SK-N-MC (cell line): ENCODE measurements at regions not wholly inside any gene's neighbourhood (a gene's known extent, or its start where the extent isn't known, plus 50 kb on each side); places are given as distances from the start of the nearest gene placed in this dataset.

Experiments used
- EZH2 ChIP-seq: fragments of 200-600 bp; sonication (generic); IDR thresholded peaks from one replicate; pipeline ENCODE4 v1.6.1; 2017; ENCODE audit warnings: antibody characterized with exemption
- POLR2AphosphoS5 ChIP-seq: IDR thresholded peaks from 2 replicates; pipeline ENCODE4 v1.6.1; 2012; ENCODE audit warnings: mild to moderate bottlenecking, low read depth, low read length, borderline replicate concordance

- TF ChIP-seq EZH2 = no peak
- no peak for TF ChIP-seq POLR2AphosphoS5
Observed at GRCh38 chr6:128801621-128802020, 81.3 kb upstream of the LAMA2 start.
